ENCODE measurements at regions not wholly inside any gene's neighbourhood (a gene's known extent, or its start where the extent isn't known, plus 50 kb on each side); places are given as distances from the start of the nearest gene placed in this dataset.

DNA sequence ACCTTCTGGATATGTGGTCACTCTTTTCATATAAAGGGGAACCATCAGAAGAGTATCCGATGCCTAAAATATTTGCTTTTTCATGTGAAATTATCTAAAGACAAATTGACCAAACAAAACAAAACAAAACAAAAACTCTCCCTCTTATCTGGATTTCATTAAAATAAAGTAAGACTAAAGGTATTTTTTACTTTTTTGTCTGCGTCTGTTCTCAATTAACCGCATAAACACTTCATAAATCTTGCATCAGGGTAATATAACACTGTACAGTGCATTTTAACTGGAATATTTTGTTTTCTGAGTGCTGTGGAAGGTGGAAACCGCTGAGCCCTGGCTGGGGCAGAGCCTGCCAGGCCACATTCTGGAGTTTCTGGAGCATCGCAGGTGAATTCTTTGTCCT, 234.1 kb upstream of the ZFP64 start:
- TF ChIP-seq, protein P1, sequence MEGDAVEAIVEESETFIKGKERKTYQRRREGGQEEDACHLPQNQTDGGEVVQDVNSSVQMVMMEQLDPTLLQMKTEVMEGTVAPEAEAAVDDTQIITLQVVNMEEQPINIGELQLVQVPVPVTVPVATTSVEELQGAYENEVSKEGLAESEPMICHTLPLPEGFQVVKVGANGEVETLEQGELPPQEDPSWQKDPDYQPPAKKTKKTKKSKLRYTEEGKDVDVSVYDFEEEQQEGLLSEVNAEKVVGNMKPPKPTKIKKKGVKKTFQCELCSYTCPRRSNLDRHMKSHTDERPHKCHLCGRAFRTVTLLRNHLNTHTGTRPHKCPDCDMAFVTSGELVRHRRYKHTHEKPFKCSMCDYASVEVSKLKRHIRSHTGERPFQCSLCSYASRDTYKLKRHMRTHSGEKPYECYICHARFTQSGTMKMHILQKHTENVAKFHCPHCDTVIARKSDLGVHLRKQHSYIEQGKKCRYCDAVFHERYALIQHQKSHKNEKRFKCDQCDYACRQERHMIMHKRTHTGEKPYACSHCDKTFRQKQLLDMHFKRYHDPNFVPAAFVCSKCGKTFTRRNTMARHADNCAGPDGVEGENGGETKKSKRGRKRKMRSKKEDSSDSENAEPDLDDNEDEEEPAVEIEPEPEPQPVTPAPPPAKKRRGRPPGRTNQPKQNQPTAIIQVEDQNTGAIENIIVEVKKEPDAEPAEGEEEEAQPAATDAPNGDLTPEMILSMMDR (IDR thresholded peaks at IDR 0.05), result no peak
- TF ChIP-seq POLR2AphosphoS5 (IDR thresholded peaks at IDR 0.05) (no peak), POLR2A (IDR thresholded peaks at IDR 0.05) (no peak)

All from gastroesophageal sphincter (tissue), 3 donors.